Stimulated activated CD8-positive, alpha-beta memory T cell treated with anti-CD3 and anti-CD28 coated beads, Interleukin-7, amount 100 ng/mL, for 48 hours (primary cell): ENCODE measurements at regions not wholly inside any gene's neighbourhood (a gene's known extent, or its start where the extent isn't known, plus 50 kb on each side); places are given as distances from the start of the nearest gene placed in this dataset.
"Not testable (repeated sequence)": the region's sequence is repeated elsewhere in the genome, so short reads cannot be mapped to it uniquely, and the experiment has no call there.

Experiments
- DNase-seq, 2 donors: peaks; one replicate each; pipeline ENCODE4 v3.0.0-alpha.2; 2020; ENCODE audit warnings: low read depth in 1 of 2; ENCODE audit errors: extremely low read depth in 1 of 2

DNA sequence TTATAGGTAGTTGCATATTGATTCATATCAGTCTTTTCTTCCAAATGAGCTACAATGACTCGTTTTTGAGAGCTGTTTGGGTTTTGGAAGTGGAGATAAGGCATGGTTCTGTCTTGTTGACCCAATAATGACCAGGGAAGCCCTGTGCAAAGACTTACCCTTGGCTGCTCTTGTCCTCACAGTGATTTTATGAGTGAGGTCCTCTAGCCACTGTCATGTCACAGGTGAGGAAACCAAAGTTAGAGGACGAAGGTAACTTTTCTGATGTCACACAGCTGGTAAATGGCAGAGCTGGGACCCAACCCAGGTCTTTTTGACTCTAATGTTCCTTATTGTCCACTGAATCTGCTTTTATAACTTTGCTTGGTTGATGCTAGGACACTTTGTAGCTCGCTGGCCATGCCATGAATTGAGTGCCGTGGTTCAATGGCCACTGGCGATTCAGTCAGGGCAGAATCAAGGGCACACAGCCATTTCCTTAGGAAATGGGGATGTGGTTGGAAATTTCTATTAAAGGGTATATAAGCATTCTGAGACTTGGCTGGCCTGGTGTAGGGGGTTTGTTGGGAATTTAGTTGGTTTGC, 249.1 kb downstream of the GOLGA6L6 start:
- DNase-seq, result not testable (repeated sequence)

DNA sequence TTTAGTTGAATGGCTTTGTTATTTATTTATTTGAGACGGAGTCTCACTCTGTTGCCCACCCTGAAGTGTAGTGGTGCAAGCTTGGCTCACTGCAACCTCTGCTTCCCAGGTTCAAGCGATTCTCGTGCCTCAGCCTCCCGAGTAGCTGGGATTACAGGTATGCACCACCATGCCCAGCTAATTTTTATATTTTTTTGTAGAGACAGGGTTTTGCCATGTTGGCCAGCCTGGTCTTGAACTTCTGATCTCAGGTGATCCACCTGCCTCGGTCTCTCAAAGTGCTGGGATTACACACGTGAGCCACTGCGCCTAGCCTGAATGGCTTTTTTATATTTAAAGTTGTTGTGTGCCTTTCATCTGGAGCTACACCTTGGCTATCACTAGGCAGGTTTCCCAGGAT, 250.0 kb downstream of the GOLGA6L6 start:
- DNase-seq, result not testable (repeated sequence)

DNA sequence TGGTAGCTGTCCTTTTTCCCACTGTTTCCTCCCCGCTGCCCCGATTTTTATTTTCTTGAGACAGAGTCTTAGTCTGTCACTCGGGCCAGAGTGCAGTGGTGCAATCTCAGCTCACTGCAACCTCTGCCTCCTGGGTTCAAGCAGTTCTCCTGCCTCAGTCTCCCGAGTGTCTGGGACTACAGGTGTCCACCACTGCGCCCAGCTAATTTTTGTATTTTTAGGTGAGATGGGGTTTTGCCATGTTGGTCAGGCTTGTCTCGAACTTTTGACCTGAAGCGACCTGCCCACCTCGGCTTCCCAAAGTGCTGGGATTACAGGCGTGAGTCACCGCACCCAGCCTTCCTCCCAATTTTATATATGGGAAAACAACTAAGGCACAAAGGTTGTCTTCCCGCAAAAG, 251.0 kb downstream of the GOLGA6L6 start:
- not testable (repeated sequence) for DNase-seq

DNA sequence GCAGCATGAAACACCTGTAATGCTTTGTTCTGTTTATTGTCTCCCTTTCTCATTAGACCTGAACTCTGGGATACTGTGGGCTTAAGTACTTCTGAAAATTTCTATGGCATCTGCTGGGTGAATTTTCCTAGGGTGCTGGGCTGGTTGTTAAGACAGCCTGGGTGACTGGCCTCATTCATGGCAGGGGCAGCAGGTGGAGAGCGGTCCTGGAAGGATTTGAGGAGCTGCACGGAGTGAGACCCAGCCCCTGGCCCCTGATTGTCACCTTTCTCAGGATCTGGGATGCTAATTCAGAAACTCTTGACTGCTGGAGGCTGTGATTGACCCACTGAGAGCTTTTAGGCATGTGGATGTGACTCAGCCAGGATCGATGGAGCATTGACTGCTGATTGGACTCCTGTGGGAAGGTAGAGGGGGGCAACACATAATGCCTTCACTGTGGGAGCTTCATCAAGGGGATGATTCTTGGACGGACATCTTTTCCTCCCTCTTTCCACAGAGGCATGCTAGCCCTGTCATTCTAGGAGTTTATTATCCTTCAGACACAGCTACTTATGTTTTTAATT, 252.0 kb downstream of the GOLGA6L6 start:
- not testable (repeated sequence) for DNase-seq

DNA sequence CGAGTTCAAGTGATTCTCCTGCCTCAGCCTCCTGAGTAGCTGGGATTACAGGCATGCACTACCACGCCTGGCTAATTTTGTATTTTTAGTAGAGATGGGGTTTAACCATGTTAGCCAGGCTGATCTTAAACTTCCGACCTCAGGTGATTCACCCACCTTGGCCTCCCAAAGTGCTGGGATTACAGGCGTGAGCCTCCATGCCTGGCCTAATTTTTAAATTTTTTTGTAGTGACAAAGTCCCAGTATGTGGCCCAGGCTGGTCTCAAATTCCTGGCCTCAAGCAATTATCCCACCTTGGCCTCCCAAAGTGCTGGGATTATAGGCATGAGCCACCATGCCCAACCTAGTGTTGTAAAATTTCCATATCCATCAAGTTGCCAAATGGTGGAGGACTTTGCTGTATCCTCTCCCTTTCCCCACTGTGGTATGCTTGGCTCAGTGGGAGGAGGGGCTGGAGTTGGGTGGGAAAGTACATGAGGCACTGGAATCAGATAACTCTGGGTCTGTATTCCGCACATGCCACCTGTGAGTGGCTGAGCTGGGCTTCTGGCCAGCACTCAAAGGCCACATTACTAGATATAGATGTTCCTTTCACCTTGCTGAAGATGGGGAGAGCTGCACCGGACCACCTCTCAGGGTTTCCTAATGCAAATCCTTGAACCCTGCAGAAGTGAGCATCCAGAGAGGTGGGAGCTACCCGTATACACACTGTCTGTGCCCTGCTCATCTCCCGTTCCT, 252.6 kb downstream of the GOLGA6L6 start:
- DNase-seq, result not testable (repeated sequence)

DNA sequence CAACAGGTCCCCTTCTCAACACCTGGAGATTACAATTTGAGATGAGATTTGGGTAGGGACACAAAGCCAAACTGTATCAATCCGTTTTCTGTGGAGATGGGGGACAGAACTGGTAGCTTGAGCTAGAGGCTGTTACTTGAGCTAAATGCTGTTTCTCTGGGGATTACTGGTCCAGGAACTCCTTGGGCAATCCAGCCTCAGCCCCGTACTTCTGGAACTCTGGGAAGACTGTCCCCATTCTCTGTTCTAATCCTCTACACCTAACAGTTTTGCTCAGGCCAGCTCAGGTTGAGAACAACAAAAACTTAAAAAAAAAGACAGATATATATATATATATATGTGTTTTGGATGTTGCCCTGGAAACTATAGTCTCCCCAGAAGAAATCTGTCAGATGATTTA, 255.0 kb downstream of the GOLGA6L6 start:
- DNase-seq, result not testable (repeated sequence)

DNA sequence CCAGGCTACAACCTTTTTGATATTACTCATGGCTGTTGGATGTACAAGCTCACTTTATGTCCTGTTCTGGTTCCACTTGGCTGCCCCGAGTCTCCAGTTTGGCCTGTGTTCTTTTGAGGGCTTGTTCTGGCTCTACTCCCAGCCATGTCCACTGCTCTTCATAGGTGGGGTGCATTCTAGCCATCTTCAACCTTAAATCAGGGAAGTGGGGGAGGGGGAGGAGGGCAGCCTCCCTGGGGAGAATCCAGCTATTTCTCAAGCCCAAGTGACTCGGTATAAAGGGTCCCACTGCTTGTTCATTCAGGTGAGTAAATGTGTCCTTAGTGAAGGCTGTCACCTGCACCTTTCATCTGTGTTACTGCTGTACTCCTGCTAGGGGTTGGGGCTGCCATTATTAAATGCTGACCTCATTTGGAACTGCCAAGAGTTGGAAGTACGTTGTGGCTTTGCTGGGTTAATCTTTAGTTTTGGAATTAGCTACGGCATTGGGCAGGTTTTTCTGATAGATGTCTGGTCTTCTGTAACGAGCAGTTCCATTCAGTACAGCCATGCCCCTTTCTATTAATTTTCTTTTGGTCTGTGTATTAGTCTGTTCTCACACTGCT, 255.8 kb downstream of the GOLGA6L6 start:
- DNase-seq, result not testable (repeated sequence)

DNA sequence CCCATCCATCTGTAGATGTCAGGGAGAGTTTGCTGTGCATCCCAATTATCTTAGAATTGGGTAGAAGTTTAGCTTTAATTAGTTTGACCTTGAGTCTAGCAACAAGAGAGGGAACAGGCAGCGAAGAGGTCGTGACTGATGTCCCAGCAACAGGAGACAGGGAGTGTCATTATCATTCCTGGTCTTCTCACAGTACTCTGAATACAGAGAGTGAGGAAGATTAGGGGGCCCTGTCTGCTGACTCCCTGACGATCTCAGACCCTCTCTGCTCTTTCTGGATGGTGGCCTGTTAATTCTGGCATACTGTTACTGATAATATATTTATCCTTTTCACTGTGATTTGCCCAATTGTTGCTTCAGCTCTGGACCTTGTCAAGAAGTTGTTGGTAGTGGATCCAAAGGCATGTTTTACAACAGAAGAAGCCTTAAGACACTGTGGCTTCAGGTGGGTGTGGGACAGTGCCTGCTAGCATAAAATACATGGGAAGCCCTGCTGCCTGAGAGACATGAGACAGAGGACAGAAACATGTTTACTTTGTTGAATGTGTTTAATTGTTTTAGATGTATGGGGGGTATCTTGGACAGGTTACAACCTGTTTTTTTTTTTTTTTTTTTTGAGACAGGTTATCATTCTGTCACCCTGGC, 256.6 kb downstream of the GOLGA6L6 start:
- DNase-seq, result not testable (repeated sequence)

DNA sequence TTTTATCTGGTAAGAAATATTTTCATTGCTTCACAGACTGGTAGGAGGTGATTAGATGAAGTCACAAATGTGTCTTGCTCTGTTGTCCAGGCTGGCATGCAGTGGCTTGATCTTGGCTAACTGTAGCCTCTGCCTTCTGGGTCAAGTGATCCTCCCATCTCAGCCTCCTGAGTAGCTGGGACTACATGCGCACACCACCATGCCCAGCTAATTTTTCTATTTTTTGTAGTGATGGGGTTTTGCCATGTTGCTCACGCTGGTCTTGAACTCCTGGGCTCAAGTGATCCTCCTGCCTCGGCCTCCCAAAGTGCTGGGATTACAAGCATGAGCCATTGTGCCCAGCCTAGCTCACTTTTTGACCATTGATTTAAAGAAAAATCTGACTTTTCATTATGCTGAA, 257.9 kb downstream of the GOLGA6L6 start:
- not testable (repeated sequence) for DNase-seq

DNA sequence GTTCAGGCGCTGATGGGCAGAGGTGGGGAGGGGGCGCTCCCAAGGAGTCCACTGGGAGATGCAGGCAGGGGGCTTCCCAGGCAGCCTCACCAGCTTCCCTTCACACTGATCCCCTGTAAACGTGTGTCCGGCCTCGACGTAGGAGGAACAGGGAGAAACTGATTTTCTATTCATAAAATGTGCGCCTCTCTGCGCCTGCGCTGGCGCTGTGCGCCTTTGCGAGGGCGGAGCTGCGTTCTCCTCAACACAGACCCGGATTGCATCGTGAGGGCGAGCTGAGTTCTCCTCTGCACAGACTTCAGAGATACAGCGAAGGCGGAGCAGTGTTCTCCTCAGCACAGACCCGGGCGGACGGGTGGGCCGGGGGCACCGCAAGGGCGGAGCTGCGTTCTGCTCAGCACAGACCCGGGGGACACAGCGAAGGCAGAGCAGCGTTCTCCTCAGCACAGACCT, 259.1 kb downstream of the GOLGA6L6 start:
- DNase-seq, result not testable (repeated sequence)

DNA sequence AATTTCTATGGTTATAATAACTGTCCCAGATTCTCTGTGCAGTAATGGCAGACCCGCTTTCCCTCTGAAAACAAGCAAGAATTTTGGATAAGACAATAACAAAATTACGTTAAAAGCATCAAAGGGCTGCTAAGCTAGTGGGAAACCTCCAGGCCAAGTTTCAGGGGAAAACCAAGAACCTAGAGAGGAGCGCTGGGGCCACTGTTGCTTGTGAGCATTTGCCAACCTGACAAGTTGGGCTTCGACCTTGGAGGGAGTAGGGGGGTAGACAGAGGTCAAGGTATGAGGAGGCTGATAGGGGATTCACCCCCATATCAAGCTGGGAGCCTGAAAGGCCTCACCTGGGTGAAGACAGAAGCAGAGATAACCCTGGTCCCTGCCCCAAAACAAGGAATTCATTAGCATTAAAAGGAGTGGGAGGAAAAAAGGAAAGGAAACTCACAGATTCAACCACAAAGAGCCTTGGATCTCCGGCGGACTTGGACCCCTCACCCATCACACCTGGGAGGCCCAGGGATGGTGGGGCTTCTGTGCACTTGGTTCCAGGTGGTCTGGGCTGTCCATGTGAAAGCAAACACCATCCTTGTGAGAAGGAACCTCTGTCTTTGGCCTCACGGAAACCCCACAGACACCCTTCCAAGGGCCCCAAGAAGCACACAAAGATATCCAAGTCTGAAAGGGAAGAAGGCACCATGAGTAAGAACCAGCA, 259.9 kb downstream of the GOLGA6L6 start:
- DNase-seq, result not testable (repeated sequence)

DNA sequence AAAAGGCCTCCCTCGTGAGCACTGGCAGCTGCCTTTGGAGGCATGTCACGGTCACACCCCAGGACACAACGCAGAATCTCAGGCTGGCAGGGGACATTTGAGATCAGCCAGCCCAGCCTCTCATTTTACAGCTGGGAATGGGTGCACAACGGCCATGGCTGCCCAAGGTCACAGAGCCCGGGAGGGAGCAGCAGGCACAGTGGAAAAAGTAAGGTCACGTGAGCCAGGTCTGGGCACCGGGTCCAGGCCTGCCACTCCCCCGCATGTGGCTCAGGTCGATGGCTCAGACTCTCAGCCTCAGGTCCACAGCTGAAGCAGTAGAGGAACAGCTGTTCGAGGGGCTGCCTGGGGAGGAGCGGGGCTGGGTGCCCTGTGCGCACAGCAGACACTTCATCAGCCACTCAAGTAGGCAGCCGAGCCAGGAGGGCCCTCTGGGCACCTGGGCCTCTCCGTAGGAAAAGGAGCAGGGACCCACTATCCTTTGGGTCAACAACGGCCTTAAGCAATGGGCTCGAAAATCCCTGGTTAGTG, 260.6 kb downstream of the GOLGA6L6 start:
- DNase-seq, result no peak

DNA sequence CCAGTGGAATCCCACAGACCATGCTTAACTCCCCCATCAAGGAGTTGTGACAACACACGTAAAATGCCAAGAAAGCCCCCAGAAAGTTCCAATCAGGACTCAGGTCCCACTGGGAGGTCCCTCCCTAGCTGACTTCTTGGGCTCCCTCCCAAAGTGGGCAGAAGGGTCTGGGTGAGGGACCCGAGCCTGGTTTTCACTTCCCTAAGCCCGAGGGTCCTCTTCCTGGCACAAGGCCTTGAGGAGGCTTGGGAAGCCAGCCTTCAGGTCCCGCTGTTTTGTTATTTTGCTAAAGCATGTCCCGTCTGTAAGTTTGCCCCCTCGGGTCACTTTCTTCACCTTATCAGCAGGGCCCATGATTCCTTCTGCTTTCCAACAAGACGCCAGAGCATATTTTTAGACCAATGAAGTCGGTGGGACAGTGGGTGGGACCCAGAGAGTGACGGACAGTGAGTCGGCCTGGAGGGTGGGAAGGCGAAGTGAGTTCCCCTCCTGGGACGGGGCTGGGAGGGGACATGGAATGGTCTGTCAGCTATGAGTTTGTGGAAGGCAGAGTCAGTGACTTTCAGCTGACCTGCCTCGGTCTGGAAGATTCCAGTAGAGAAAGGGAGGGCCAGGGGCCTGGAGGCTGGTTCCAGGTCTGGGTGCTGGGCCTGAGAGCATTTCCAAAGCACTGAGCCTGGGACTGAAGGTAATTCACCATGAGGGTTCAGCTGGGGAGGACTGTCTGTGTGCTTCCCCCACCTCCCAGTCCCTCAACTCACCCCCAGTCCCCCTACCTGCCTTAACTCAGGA, 261.3 kb downstream of the GOLGA6L6 start:
- not testable (repeated sequence) for DNase-seq

DNA sequence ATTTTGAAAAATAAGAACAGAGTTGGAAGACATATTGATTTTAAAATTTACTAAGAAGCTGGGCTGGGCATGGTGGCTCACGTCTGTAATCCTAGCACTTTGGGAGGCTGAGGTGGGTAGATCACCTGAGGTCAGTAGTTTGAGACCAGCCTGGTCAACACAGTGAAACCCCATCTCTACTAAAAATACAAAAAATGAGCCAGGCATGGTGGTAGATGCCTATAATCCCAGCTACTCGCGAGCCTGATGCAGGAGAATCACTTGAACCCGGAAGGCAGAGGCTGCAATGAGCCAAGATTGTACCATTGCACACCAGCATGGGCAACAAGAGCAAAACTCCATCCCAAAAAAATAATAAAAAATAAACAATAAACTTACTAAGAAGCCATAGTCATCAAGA, 262.5 kb downstream of the GOLGA6L6 start:
- not testable (repeated sequence) for DNase-seq

DNA sequence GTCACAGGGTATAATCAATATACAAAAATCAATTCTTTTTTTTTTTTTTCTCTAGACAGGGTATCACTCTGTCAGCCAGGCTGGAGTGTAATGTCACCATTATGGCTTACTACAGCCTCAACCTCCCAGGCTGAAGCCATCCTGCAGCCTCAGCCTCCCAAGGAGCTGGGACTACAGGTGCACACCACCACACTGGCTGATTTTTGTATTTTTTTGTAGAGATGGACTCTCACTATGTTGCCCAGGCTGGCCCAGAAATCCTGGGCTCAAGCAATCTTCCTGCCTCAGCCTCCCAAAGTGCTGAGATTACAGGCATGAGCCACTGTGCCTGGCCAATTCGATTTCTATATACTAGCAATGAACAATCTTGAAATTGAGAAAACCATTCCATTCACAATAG, 263.2 kb downstream of the GOLGA6L6 start:
- DNase-seq, result not testable (repeated sequence)

DNA sequence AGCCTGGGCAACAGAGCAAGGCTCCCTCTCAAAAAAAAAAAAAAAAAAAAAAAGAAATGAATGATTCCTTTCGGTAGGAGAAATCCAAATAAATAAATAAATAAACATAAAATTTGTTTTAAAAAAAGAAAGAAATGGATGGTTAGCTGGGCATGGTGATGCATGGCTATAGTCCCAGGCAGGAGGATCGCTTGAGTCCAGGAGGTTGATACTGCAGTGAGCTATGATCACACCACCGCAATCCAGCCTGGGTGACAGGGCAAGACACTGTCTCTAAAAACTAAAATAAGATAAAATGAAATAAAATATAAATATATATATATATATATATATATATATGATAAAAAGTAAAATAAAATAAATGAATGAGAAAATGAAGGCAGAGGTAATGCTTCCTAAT, 264.1 kb downstream of the GOLGA6L6 start:
- not testable (repeated sequence) for DNase-seq

DNA sequence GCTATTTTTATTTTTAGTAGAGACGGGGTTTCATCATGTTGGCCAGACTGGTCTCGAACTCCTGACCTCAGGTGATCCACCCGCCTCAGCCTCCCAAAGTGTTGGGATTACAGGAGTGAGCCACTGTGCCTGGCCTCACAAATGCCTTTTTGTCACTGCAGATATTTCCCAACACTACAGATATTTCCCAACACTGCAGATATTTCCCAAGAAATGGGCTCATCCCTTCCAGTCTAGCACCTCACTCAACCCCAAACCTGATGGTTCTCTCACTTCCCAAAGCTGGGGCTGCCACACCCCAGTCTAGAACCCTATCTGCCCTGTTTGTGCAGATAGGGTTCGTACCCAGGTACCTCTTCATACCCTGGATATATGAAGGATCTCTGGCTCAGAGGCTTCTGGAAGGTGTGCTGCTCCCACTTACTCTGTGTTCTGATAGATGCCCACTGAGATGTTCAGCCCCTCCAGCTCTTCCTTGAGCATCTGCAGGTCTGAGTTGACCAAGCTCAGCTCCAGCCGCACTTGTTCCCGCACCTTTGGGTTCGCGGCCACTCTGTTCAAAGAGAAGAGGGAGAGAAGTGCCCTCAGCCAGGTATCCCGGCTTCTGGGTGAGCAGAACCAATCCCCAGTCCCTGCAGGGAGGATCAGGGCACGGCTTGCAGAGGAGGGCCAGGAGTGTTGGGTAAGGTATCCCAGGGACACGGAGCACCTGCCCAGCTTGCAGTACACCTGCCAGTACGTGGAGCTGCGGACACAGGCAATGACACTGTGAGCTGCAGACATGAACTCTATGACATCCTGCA, 265.1 kb downstream of the GOLGA6L6 start:
- not testable (repeated sequence) for DNase-seq

DNA sequence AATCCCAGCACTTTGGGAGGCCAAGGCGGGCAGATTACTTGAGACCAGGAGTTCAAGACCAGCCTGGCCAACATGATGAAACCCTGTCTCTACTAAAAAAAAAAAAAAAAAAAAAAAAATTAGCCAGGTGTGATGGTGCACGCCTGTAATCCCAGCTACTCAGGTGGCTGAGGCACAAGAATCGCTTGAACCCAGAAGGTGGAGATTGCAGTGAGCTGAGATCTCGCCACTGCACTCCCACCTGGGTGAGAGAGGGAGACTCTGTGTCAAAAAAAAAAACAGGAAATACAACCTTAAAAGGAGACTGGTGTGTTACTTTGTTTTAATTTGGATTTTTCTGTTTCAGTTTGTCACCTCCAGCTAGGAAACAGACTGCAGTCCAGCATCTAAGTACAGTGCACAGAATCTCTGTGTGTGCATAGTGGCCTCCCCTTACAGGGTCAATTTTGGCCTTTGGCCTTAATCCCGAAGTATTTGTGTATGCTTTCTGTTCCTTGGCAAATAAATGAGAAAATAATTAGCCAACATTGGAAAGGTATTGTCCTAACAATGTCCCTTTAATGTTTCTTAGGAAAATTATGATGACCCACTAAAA, 266.1 kb downstream of the GOLGA6L6 start:
- DNase-seq, result not testable (repeated sequence)
